ENCODE measurements at regions not wholly inside any gene's neighbourhood (a gene's known extent, or its start where the extent isn't known, plus 50 kb on each side); places are given as distances from the start of the nearest gene placed in this dataset.

DNA sequence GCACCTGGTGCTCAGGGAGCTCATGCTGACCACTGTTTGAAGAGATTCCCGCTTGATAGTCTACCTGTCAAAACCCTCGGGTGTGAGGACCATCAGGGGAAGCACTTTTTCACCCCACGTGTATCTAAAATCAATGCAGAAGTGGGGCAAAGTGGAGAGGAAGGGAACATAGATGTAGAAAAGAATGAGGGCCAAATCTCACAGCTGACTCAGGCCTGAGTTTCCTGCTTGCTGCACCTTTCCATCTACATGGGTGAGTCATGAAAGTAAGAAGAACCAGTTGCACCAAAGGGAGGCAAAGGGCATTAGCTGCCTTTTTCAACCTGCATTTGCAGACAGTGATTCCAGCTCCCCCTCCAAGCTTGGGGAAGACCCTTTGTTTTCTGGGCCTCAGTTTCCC lies 100.2 kb upstream of the MYCN start:
- TF ChIP-seq POLR2A (IDR thresholded peaks at IDR 0.05) (no peak), CTCF (IDR thresholded peaks at IDR 0.05 in 8 of 11, conservative IDR thresholded peaks at IDR 0.05 in 3 of 11) (no peak)

Data from spleen (tissue), 7 donors.